Transverse colon (tissue), 3 donors: ENCODE measurements at regions not wholly inside any gene's neighbourhood (a gene's known extent, or its start where the extent isn't known, plus 50 kb on each side); places are given as distances from the start of the nearest gene placed in this dataset.

Source experiments
- CTCF ChIP-seq, 5 experiments: fragments of 200-600 bp in 3 of 5; fragments of 450-650 bp in 2 of 5; sonication (generic) in 3 of 5; IDR thresholded peaks; 1 replicate in 2 of 5; 2 replicates in 3 of 5; pipeline ENCODE4 v1.5.1; 2016 to 2017; ENCODE audit warnings: antibody characterized with exemption in 5 of 5, inconsistent platforms in 3 of 5, mild to moderate bottlenecking in 2 of 5, moderate library complexity in 1 of 5
- EP300 ChIP-seq: sonication (generic); formaldehyde crosslinking; IDR thresholded peaks from one replicate; pipeline ENCODE4 v1.6.1; 2017; ENCODE audit warnings: antibody characterized with exemption, low read depth

GRCh38 chr4:35639929-35640328 lies 604.4 kb downstream of the ARAP2 start:
- TF ChIP-seq EP300 (no peak), CTCF (IDR thresholded peaks at IDR 0.05) (no peak)
